Osteoblast (primary cell): ENCODE measurements at regions not wholly inside any gene's neighbourhood (a gene's known extent, or its start where the extent isn't known, plus 50 kb on each side); places are given as distances from the start of the nearest gene placed in this dataset.

Experiments used
- DNase-seq: peaks from one replicate; pipeline ENCODE4 v3.0.0; 2011; ENCODE audit warnings: low spot score, mixed read lengths; ENCODE audit not compliant: insufficient read length; ENCODE audit errors: missing footprints
- H2AFZ ChIP-seq: 2 replicates; pipeline ENCODE4 v1.6.0; 2011; ENCODE audit warnings: mild to moderate bottlenecking, low read length
- H3K27ac ChIP-seq: 2 replicates; pipeline ENCODE4 v1.5.1; 2011; ENCODE audit warnings: mild to moderate bottlenecking, low read depth, low read length, moderate library complexity
- H3K27me3 ChIP-seq: 2 replicates; pipeline ENCODE4 v1.6.0; 2012; ENCODE audit warnings: mild to moderate bottlenecking, control low read depth, inconsistent platforms, low read length, moderate library complexity; ENCODE audit not compliant: insufficient read depth
- H3K36me3 ChIP-seq: 2 replicates; pipeline ENCODE4 v1.5.1; 2011; ENCODE audit warnings: mild to moderate bottlenecking, low read length, control low read depth, moderate library complexity; ENCODE audit not compliant: insufficient read depth
- H3K4me1 ChIP-seq: 2 replicates; pipeline ENCODE4 v1.5.1; 2011; ENCODE audit warnings: mild to moderate bottlenecking, low read length, control low read depth, moderate library complexity; ENCODE audit not compliant: insufficient read depth
- H3K4me2 ChIP-seq: 2 replicates; pipeline ENCODE4 v1.6.0; 2011; ENCODE audit warnings: mild to moderate bottlenecking, low read length; ENCODE audit not compliant: insufficient read depth
- H3K4me3 ChIP-seq: fragments of 200-600 bp; sonication (generic); 3 replicates; pipeline ENCODE4 v1.5.1; 2012; ENCODE audit warnings: mild to moderate bottlenecking, low read length, inconsistent platforms; ENCODE audit not compliant: insufficient read depth
- H3K79me2 ChIP-seq: 2 replicates; pipeline ENCODE4 v1.6.0; 2012; ENCODE audit warnings: mild to moderate bottlenecking, low read length, control low read depth, inconsistent platforms; ENCODE audit not compliant: insufficient read depth
- H3K9me3 ChIP-seq: 2 replicates; pipeline ENCODE4 v1.5.1; 2011; ENCODE audit warnings: low read depth, low read length, control low read depth
- H4K20me1 ChIP-seq: 2 replicates; pipeline ENCODE4 v1.6.0; 2012; ENCODE audit warnings: mild to moderate bottlenecking, low read length, control low read depth; ENCODE audit not compliant: insufficient read depth
- TF ChIP-seq, protein P1 (sequence below): IDR thresholded peaks from 2 replicates; pipeline ENCODE4 v1.5.1; 2011; ENCODE audit warnings: mild to moderate bottlenecking, low read depth, low read length, moderate library complexity; ENCODE audit errors: extremely low read depth

DNA sequence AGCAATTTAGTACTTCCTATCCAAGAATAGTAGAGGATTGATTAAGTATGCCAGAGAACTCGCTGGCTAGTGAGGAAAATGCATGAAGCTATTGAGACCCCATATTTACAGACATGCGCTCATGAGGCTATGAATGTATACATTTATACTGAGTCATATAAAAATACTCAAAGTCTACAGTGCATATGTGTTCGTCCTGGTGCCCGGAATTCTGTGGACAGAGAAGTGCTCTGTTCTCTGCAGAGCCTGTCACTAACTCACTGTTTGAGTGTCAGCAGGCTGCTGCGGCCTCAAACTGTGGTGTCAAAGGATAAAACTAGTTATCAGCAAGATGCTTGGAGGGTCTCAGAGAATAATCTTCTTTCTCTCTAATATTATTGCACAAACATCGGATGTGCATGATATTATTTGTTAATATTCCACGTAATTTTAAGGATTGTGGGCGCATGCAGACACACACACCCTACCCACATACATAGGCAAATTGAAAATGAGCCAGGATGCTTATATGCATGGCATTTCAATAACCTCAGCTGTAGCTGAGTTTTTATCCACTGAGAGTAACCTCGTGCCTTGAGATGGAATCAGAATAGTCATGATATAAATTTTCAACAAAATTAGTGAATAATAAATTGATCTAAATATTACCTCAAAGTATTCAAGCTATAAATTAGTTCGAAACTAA, 50.0 kb upstream of the TSC22D2 start:
- Histone ChIP-seq H3K9me3 (no peaks in the 10 kb centered on the region), H3K4me1 (no peaks in the 10 kb centered on the region), H4K20me1 (no peaks in the 10 kb centered on the region), H3K36me3 (no peaks in the 10 kb centered on the region), H3K27me3 (no peaks in the 10 kb centered on the region), H3K4me3 (no peak overlapping the region), H2AFZ (no peak overlapping the region), H3K27ac (no peak overlapping the region), H3K79me2 (no peaks in the 10 kb centered on the region), H3K4me2 (no peak overlapping the region)
- TF ChIP-seq, protein P1, sequence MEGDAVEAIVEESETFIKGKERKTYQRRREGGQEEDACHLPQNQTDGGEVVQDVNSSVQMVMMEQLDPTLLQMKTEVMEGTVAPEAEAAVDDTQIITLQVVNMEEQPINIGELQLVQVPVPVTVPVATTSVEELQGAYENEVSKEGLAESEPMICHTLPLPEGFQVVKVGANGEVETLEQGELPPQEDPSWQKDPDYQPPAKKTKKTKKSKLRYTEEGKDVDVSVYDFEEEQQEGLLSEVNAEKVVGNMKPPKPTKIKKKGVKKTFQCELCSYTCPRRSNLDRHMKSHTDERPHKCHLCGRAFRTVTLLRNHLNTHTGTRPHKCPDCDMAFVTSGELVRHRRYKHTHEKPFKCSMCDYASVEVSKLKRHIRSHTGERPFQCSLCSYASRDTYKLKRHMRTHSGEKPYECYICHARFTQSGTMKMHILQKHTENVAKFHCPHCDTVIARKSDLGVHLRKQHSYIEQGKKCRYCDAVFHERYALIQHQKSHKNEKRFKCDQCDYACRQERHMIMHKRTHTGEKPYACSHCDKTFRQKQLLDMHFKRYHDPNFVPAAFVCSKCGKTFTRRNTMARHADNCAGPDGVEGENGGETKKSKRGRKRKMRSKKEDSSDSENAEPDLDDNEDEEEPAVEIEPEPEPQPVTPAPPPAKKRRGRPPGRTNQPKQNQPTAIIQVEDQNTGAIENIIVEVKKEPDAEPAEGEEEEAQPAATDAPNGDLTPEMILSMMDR = no peak
- no peak for DNase-seq

DNA sequence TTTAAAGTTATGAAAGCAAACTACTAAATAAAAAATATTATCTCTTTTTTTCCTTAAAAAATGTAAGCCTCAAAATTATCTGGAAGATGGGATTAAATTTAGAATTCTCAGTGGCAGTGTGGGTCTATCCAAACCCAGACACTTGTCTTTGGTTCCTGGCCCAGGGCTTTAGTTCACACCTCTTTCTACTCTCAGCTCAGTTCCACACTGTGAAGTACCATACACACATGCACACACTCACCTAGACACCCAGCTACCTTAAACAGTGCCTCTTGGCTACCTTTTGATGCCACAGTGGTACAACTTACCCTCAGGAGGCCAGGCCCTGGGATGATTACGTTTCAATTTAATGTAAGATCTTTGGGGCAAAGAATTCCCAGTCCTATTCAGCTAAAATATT, 51.0 kb upstream of the TSC22D2 start:
- TF ChIP-seq, protein P1 = no peak
- Histone ChIP-seq H4K20me1 (no peaks in the 10 kb centered on the region), H3K79me2 (no peaks in the 10 kb centered on the region), H3K4me2 (no peak overlapping the region), H3K36me3 (no peaks in the 10 kb centered on the region), H3K4me1 (no peaks in the 10 kb centered on the region), H3K4me3 (no peak overlapping the region), H3K27ac (no peak overlapping the region), H3K9me3 (no peaks in the 10 kb centered on the region), H2AFZ (no peak overlapping the region), H3K27me3 (no peaks in the 10 kb centered on the region)
- DNase-seq = no peak

DNA sequence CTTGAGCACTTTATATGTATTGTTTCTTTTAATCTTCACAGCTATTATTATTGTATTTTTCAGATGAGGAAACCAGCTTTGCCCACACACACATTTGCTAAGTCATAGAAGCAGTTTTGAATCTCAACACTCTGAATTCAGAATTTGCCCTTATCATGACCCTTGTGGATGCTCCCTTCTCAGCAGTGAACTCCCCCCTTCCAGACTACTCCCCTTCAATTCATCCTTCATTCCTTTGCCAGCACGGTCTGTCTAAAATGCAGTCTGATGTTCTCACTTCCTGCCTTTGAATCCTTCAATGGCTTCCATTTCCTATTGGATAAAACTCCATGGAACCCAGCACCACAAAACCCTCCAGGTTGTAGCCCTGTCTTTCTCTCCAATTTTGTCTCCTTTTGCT, 52.5 kb upstream of the TSC22D2 start:
- Histone ChIP-seq H3K27ac (no peak overlapping the region), H3K4me2 (no peak overlapping the region), H3K27me3 (no peaks in the 10 kb centered on the region), H3K4me3 (no peak overlapping the region), H4K20me1 (no peaks in the 10 kb centered on the region), H3K9me3 (no peaks in the 10 kb centered on the region), H2AFZ (no peak overlapping the region), H3K79me2 (no peaks in the 10 kb centered on the region), H3K36me3 (no peaks in the 10 kb centered on the region), H3K4me1 (no peaks in the 10 kb centered on the region)
- TF ChIP-seq, protein P1 = no peak
- no peak for DNase-seq

DNA sequence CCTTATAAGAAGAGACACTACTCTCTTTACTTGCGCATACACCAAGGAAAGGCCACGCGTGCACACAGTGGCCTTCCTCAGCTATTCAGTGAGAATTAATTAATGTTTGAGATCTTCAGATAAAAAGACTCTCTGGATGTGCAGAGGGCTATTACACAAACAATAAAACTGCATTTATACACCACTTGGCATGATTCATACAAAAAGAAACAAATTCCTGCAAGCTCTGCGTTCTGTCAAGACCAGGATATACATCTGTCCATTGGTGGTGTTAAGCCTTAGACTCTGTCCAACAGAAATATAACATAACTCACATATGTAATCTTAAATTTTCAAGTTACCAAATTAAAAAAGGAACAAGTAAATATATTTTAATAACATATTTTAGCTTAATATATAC, 55.2 kb upstream of the TSC22D2 start:
- Histone ChIP-seq H2AFZ (no peak overlapping the region), H3K4me1 (peaks cover 22% of the 10 kb centered on the region), H3K27ac (no peak overlapping the region), H3K4me3 (no peak overlapping the region), H3K36me3 (no peaks in the 10 kb centered on the region), H4K20me1 (no peaks in the 10 kb centered on the region), H3K4me2 (no peak overlapping the region), H3K27me3 (no peaks in the 10 kb centered on the region), H3K79me2 (no peaks in the 10 kb centered on the region), H3K9me3 (no peaks in the 10 kb centered on the region)
- TF ChIP-seq, protein P1 = no peak
- no peak for DNase-seq
